OCI-LY7 (cell line): ENCODE measurements at regions not wholly inside any gene's neighbourhood (a gene's known extent, or its start where the extent isn't known, plus 50 kb on each side); places are given as distances from the start of the nearest gene placed in this dataset.

Experiments
- CTCF ChIP-seq: fragments of 200-600 bp; sonication (generic); conservative IDR thresholded peaks from 2 replicates; pipeline ENCODE4 v1.5.1; 2014; ENCODE audit warnings: mild to moderate bottlenecking, antibody characterized with exemption, low read length, moderate library complexity, mixed read lengths
- EZH2phosphoT487 ChIP-seq: fragments of 200-600 bp; sonication (generic); IDR thresholded peaks from 2 replicates; pipeline ENCODE4 v1.6.1; 2018; ENCODE audit warnings: low read depth, borderline replicate concordance, mild to moderate bottlenecking, mixed run types, antibody characterized with exemption, low read length, moderate library complexity, mixed read lengths

GRCh38 chr18:11327391-11328009 is 178.1 kb upstream of the PIEZO2 start:
- no peak for TF ChIP-seq CTCF
- TF ChIP-seq EZH2phosphoT487 = no peak
